ENCODE measurements at regions not wholly inside any gene's neighbourhood (a gene's known extent, or its start where the extent isn't known, plus 50 kb on each side); places are given as distances from the start of the nearest gene placed in this dataset.
"Not testable (repeated sequence)": the region's sequence is repeated elsewhere in the genome, so short reads cannot be mapped to it uniquely, and the experiment has no call there.

DNA sequence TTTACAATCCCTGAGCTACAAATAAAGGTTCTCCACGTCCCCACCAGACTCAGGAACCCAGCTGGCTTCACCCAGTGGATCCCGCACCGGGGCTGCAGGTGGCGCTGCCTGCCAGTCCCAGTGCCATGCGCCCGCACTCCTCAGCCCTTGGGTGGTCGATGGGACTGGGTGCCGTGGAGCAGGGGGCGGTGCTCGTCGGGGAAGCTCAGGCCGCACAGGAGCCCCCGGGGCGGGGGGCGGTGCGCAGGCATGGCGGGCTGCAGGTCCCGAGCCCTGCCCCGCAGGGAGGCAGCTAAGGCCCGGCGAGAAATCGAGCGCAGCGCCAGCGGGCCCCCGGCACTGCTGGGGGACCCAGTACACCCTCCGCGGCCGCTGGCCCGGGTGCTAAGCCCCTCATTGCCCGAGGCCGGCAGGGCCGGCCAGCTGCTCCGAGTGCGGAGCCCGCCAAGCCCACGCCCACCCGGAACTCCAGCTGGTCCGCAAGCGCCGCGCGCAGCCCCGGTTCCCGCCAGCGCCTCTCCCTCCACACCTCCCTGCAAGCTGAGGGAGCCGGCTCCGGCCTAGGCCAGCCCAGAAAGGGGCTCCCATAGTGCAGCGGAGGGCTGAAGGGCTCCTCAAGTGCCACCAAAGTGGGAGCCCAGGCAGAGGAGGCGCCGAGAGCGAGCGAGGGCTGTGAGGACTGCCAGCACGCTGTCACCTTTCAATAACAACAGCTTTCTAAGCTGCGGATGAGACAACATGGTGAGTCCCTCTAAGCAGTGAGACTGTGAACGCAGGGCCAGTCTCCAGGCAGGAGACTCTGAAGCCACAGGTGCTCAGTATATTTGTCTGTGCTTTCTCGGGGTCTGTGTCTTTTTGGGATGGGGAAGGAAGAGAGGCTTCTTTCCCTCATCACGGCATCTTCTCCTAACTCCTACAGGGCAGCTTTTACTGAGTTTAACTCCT, 161.5 kb downstream of the NR2F2 start:
- H3K36me3 Mint-ChIP-seq (ENCODE audit: low read depth); DNase-seq (ENCODE audit: low spot score); H3K27ac Mint-ChIP-seq; H3K9me3 Mint-ChIP-seq; H3K4me3 Mint-ChIP-seq; H3K27me3 Mint-ChIP-seq (ENCODE audit: insufficient read depth); intact Hi-C loops (cut with micrococcal nuclease); H3K4me1 Mint-ChIP-seq (ENCODE audit: low read depth): not testable (repeated sequence)

DNA sequence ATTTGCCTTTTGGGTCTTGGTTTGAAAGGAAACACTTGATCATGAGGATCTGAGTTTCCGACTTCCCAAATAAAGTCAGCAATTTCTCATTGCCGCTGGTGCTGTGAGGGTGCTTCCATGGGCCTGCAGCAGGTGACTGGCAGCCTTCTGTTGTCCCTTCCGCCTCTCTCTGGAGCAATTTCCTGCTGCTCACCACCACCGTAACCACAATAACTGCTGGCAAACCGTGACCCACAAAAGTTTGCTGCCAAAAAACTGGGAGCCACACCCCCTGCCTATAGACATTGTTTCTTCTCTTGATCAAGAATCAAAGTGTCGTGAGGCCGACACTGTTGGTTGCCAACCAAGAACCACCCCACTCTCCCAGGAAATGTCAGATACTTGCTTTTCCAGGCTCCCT, 164.0 kb downstream of the NR2F2 start:
- Mint-ChIP-seq H3K9me3 (peaks cover 5% of the 10 kb centered on the region), H3K4me3 (no peak overlapping the region), H3K4me1 (ENCODE audit: low read depth) (peaks cover 6% of the 10 kb centered on the region), H3K27ac (no peak overlapping the region), H3K36me3 (ENCODE audit: low read depth) (no peaks in the 10 kb centered on the region), H3K27me3 (ENCODE audit: insufficient read depth) (no peaks in the 10 kb centered on the region)
- intact Hi-C loops (cut with micrococcal nuclease), result no loop called here
- DNase-seq (ENCODE audit: low spot score), result no peak

DNA sequence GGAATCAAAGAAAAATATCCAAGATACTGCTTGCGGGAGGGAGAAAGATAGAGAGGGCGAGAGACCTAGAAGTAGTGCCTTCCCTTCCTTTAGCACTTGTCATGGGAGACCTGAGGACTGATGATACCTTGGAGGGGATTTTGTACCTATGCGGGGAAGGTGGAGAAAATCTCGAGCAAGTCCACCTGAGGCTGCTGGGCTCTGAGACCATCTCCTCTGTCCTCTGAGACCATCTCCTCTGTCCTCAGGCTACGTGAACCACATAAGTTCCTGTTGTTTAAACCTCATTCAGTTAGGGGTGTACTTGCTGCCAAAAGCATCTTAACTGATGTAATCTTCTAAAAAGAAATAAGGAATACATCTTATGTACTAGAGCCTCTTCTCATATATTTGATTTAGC, 164.9 kb downstream of the NR2F2 start:
- H3K4me3 Mint-ChIP-seq, result no peak overlapping the region
- peaks cover 5% of the 10 kb centered on the region for H3K9me3 Mint-ChIP-seq
- no peaks in the 10 kb centered on the region for H3K27me3 Mint-ChIP-seq (ENCODE audit: insufficient read depth)
- no peak for DNase-seq (ENCODE audit: low spot score)
- peaks cover 6% of the 10 kb centered on the region for H3K4me1 Mint-ChIP-seq (ENCODE audit: low read depth)
- intact Hi-C loops (cut with micrococcal nuclease), result no loop called here
- no peaks in the 10 kb centered on the region for H3K36me3 Mint-ChIP-seq (ENCODE audit: low read depth)
- no peak overlapping the region for H3K27ac Mint-ChIP-seq

DNA sequence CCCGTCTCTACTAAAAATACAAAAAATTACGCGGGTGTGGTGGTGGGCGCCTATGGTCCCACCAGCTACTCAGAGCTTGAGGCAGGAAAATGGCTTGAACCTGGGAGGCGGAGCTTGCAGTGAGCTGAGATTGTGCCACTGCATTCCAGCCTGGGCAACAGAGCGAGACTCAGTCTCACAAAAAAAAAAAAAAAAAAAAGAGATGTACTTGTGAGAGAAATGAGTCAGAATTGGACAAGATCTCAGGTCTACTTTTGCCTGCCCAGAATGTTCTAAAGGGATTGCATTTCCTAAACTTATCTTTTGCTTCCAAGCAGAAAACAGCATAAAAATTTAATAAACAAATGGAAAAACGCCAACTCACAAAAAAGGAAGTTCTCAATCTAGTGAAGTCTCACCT, 167.5 kb downstream of the NR2F2 start:
- no peaks in the 10 kb centered on the region for H3K36me3 Mint-ChIP-seq (ENCODE audit: low read depth)
- H3K27ac Mint-ChIP-seq, result no peak overlapping the region
- H3K27me3 Mint-ChIP-seq (ENCODE audit: insufficient read depth), result no peaks in the 10 kb centered on the region
- no peak overlapping the region for H3K4me3 Mint-ChIP-seq
- H3K9me3 Mint-ChIP-seq, result peaks cover 10% of the 10 kb centered on the region
- intact Hi-C loops (cut with micrococcal nuclease), result no loop called here
- no peak for DNase-seq (ENCODE audit: low spot score)
- H3K4me1 Mint-ChIP-seq (ENCODE audit: low read depth), result peaks cover 6% of the 10 kb centered on the region

DNA sequence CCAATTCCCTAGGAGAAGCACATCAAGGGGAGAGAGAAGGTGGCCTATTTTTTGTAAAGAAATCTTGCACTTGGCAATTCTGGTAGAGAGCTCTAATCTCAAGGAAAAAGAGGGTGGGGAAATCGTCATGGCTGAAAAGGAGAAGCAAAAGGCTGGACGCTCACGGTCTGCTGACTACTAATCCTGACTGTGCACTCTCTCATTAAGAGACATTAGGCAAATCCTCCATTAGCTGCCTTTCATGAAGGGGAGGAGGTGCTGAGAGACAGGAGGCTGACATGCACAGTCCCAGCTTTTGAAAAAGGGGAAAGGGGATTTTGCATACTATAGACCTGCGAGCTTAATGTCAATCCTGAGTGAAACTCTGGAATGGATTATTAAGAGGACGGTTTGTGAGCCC, 170.0 kb downstream of the NR2F2 start:
- Mint-ChIP-seq H3K4me3 (no peak overlapping the region), H3K36me3 (ENCODE audit: low read depth) (no peaks in the 10 kb centered on the region), H3K9me3 (peaks cover 10% of the 10 kb centered on the region), H3K27me3 (ENCODE audit: insufficient read depth) (no peaks in the 10 kb centered on the region), H3K4me1 (ENCODE audit: low read depth) (no peaks in the 10 kb centered on the region), H3K27ac (no peak overlapping the region)
- no peak for DNase-seq (ENCODE audit: low spot score)
- intact Hi-C loops (cut with micrococcal nuclease), result no loop called here

DNA sequence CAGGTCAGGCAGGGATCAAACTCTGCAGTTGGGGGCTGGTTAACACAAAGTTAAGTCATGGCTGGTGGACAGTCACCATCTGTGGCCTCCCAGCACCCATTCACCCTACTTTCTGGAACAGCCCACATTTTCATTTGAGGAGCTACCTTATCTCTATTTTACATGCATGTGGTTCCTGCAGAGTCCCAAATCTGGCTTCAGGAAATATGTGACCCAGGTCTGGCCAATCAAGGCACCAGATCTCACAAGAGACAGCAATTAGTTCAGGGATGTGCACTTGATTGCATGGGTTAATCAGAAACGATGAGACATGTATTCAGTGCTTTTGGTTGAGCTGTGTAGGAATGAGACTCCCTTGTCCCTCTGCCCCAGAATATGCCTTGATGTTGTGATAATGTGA, 170.9 kb downstream of the NR2F2 start:
- Mint-ChIP-seq H3K36me3 (ENCODE audit: low read depth) (no peaks in the 10 kb centered on the region), H3K4me3 (no peak overlapping the region), H3K27me3 (ENCODE audit: insufficient read depth) (no peaks in the 10 kb centered on the region), H3K4me1 (ENCODE audit: low read depth) (no peaks in the 10 kb centered on the region), H3K27ac (no peak overlapping the region), H3K9me3 (peaks cover 10% of the 10 kb centered on the region)
- DNase-seq (ENCODE audit: low spot score), result no peak
- intact Hi-C loops (cut with micrococcal nuclease), result no loop called here

DNA sequence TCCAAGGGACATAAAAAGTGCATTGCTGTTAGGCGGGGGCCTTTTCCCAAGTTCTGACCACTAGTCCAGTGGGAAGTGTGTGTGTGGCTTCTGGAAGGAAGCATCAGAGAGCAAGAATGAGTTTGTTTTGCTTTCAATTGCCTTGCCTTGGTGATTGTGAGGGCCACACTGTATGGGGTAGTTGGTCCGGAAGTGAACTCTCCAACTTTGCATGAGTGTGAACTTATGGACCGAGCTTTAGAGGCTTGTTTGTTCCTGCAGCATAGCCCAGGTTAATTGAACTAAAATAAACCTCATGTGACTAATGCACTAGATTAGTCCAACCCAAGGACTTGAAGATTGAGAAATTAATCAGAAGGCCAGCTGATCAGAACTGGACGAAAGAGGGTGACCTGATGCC, 171.7 kb downstream of the NR2F2 start:
- Mint-ChIP-seq H3K36me3 (ENCODE audit: low read depth) (no peaks in the 10 kb centered on the region), H3K4me3 (no peak overlapping the region), H3K27me3 (ENCODE audit: insufficient read depth) (no peaks in the 10 kb centered on the region), H3K4me1 (ENCODE audit: low read depth) (no peaks in the 10 kb centered on the region), H3K9me3 (peaks cover 9% of the 10 kb centered on the region), H3K27ac (no peak overlapping the region)
- DNase-seq (ENCODE audit: low spot score), result no peak
- intact Hi-C loops (cut with micrococcal nuclease), result no loop called here

DNA sequence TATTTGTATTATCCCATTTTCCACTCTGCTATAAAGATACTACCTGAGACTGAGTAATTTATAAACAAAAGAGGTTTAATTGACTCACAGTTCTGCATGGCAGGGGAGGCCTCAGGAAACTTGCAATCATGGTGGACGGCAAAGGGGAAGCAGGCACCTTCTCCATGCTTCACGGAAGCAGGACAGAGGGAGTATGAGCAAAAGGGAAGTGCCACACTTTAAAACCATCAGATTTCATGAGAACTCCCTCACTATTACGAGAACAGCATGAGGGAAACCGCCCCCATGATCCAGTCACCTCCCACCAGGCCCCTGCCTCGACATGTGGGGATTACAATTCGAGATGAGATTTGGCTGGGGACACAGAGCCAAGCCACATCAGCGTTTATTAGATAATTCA, 172.8 kb downstream of the NR2F2 start:
- DNase-seq (ENCODE audit: low spot score), result no peak
- no peaks in the 10 kb centered on the region for H3K4me1 Mint-ChIP-seq (ENCODE audit: low read depth)
- H3K36me3 Mint-ChIP-seq (ENCODE audit: low read depth), result no peaks in the 10 kb centered on the region
- H3K27ac Mint-ChIP-seq, result no peak overlapping the region
- intact Hi-C loops (cut with micrococcal nuclease), result no loop called here
- no peak overlapping the region for H3K4me3 Mint-ChIP-seq
- H3K27me3 Mint-ChIP-seq (ENCODE audit: insufficient read depth), result no peaks in the 10 kb centered on the region
- H3K9me3 Mint-ChIP-seq, result peaks cover 4% of the 10 kb centered on the region

DNA sequence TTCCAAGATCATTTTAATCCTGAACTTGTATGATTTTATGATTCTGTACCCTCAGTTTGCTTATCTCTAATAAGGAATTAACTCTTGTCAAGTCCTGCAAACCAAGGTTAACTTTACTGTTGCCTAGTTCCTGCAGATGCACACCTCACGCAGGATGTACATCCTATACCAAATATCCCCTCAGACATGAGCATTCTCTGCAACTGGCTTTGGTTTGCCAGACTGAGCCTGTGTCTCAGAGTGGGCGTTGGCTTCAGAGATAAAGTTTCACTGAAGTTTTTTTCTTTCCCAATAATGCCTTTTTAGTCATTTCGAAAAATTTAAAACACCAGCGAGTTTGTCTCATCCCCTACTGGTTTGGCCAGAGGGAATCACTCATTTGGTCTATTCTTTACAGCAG, 173.9 kb downstream of the NR2F2 start:
- Mint-ChIP-seq H3K9me3 (peaks cover 4% of the 10 kb centered on the region), H3K4me3 (no peak overlapping the region), H3K27me3 (ENCODE audit: insufficient read depth) (no peaks in the 10 kb centered on the region), H3K27ac (no peak overlapping the region), H3K4me1 (ENCODE audit: low read depth) (no peaks in the 10 kb centered on the region), H3K36me3 (ENCODE audit: low read depth) (no peaks in the 10 kb centered on the region)
- intact Hi-C loops (cut with micrococcal nuclease), result no loop called here
- no peak for DNase-seq (ENCODE audit: low spot score)

DNA sequence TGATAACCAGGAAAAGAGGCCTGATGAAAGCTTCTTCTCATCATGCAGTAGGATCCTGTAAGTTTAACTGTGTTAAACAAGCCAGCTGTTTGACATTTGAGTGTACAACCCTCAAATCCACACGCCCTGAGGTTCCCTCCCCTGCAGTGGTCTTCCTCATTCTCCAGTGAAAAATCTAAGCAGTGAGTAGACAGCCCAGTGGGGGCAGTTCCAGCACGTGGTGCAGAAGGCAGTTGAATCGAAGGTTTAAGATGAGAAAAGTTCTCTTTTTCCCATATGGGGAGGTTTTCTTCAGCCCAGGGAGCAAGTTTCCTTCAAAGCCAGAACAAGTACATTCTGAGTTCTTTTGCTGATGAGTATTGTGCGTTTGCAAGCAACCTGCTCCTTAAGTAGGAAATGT, 174.5 kb downstream of the NR2F2 start:
- DNase-seq (ENCODE audit: low spot score), result no peak
- Mint-ChIP-seq H3K27ac (no peak overlapping the region), H3K27me3 (ENCODE audit: insufficient read depth) (no peaks in the 10 kb centered on the region), H3K4me3 (no peak overlapping the region), H3K36me3 (ENCODE audit: low read depth) (no peaks in the 10 kb centered on the region), H3K4me1 (ENCODE audit: low read depth) (no peaks in the 10 kb centered on the region), H3K9me3 (peaks cover 4% of the 10 kb centered on the region)
- intact Hi-C loops (cut with micrococcal nuclease), result no loop called here

DNA sequence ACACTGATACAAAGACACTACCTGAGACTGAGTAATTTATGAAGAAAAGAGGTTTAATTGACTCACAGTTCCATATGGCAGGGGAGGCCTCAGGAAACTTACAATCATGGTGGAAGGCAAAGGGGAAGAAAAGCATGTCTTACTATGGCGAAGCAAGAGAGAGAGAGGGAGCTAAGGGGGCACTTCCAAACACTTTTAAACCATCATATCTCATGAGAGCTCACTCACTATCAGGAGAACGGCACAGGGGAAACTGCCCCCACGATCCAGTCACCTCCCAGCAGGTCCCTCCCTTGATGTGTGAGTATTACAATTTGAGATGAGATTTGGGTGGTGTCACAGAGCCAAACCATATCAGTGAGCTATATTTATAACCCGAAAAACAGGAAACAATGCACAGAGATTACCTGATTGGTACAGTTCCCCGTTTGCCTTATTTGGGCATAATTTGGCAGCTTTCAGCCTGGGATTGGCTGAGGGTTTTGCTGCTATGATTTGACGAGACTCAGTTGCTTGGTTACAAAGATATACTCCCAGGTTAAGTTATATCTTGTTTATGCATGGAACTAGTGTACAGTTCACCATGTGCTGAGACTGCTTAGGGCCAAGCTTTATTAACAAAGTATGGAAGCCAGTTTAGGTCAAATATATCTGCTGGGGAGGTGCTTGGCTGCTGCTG, 184.2 kb downstream of the NR2F2 start:
- no peaks in the 10 kb centered on the region for H3K4me1 Mint-ChIP-seq (ENCODE audit: low read depth)
- no peak overlapping the region for H3K27ac Mint-ChIP-seq
- intact Hi-C loops (cut with micrococcal nuclease), result no loop called here
- peaks cover 2% of the 10 kb centered on the region for H3K27me3 Mint-ChIP-seq (ENCODE audit: insufficient read depth)
- DNase-seq (ENCODE audit: low spot score), result no peak
- H3K9me3 Mint-ChIP-seq, result peaks cover 21% of the 10 kb centered on the region
- no peaks in the 10 kb centered on the region for H3K36me3 Mint-ChIP-seq (ENCODE audit: low read depth)
- H3K4me3 Mint-ChIP-seq, result no peak overlapping the region

DNA sequence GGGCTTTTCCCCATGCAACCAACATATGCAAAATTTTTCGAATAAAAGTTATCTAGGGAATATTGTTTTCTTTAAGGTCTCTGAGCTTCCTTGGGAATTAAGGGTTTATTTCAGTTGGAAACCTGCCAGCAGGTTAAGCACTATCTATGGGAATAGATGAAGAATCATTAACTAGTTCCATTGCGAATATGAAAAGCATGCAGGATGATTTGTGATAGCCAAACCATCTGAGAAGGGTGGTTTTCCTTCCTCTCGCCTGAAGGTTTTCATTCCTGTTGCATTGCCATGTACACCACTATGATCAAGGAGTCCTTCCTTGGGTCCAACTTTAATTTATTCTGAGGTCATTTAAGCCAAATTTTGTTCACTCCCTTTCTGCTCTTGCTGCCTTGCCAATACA, 184.9 kb downstream of the NR2F2 start:
- Mint-ChIP-seq H3K27ac (no peak overlapping the region), H3K4me1 (ENCODE audit: low read depth) (no peaks in the 10 kb centered on the region), H3K27me3 (ENCODE audit: insufficient read depth) (peaks cover 2% of the 10 kb centered on the region), H3K9me3 (peaks cover 21% of the 10 kb centered on the region), H3K36me3 (ENCODE audit: low read depth) (no peaks in the 10 kb centered on the region), H3K4me3 (no peak overlapping the region)
- intact Hi-C loops (cut with micrococcal nuclease), result no loop called here
- DNase-seq (ENCODE audit: low spot score), result no peak

DNA sequence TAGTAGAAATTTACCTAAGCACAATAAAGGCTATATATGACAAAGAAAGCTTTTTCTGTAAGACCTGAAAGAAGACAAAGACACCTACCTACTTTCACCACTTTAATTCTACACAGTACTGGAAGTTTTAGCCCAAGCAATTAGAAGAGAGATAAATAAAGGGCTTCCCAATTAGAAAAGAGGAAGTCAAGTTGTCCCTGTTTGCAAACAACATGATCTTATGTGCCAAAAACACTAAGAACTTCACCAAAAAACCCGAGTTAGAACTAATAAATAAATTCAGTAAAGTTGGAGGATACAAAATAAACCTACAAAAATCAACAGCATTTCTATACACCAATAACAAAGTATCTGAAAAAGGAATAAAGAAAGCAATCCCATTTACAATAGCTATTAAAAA, 190.9 kb downstream of the NR2F2 start:
- peaks cover 17% of the 10 kb centered on the region for H3K9me3 Mint-ChIP-seq
- no peak for DNase-seq (ENCODE audit: low spot score)
- no peaks in the 10 kb centered on the region for H3K27me3 Mint-ChIP-seq (ENCODE audit: insufficient read depth)
- H3K4me1 Mint-ChIP-seq (ENCODE audit: low read depth), result no peaks in the 10 kb centered on the region
- H3K27ac Mint-ChIP-seq, result no peak overlapping the region
- no peak overlapping the region for H3K4me3 Mint-ChIP-seq
- intact Hi-C loops (cut with micrococcal nuclease), result no loop called here
- no peaks in the 10 kb centered on the region for H3K36me3 Mint-ChIP-seq (ENCODE audit: low read depth)
